GM18868 (cell line): ENCODE measurements at regions not wholly inside any gene's neighbourhood (a gene's known extent, or its start where the extent isn't known, plus 50 kb on each side); places are given as distances from the start of the nearest gene placed in this dataset.

Experiments
- ATAC-seq: cut with Tn5 transposase; IDR thresholded peaks from one replicate; pipeline ENCODE4 v1.9.1; 2021; ENCODE audit warnings: mild to moderate bottlenecking, moderate library complexity; ENCODE audit not compliant: unreplicated experiment

DNA sequence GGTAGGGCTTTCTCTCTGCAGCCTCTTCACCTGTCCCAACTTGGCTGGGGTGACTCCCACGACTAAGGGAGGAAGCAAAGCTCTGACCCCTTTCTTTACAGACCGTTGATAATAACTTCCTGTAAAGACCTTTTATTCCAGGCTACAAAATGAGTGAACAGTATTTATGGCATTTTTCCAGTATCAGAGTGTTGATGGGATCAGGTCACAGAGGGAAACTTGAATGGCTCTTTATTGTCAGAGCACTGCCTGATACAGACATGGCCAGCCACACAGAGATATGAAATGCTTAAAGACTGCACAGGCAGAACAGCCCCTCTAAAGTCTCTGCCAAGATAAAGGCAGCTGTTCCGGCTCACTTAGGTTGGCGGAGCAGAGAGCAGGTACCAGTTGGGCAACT is 1033.9 kb upstream of the NR2F2 start:
- ATAC-seq: no peak

DNA sequence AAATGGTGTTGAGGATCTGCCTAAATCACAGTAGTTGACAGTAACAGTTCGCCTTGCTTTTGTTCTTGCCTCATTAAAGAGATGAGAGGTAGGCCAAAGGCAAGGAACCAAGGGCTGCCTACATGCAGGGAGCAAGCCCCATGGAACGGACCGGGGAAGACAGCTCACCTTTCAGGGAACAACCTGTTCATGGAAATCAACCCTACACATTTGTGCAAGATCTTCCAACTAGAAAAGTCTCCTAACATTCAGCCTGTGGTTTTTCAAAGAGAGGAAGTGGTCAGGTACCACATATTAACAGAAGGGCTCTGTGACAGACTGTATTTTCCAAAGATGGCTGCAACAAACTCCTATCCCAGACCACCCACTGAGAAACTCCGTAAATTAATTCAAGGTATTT is 1031.8 kb upstream of the NR2F2 start:
- peak; percentile 69 for ATAC-seq

DNA sequence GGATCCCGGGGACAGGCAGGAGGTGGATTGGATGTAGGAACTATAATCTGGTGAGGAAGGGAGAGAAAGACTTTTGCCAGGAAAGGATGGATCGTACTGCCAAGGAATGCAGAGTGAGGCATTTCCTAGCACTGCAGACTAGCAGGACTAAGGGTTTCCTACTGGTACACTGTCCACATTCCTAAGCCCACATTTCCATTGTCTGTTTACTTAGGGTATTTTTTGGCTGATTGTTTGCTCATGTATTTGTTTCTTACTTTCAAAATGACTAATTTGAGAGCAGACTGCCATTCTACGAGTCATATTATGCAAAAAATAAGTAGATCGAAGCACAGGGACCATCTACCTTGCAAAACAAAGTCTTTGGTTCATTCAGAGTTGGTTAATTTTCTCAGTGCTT is 1029.5 kb upstream of the NR2F2 start:
- ATAC-seq: no peak

DNA sequence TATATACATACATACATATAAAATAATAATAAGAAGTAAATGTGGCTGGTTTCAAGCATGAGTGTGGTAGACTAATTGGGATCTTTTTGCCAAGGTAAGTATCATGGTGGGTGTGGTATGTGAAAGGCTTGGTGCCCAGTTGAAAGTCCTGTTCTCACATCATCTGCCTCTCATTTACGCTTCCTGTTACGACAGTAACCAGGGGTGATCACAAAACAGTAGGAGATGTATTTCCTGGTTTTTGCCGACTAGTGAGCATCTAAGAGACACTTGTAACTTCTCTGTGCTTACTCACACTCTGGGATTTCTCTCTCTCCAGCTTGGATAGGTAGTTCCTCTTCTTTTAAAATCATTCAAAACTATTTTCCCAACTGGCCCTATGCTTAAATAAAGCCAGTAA is 1028.3 kb upstream of the NR2F2 start:
- no peak for ATAC-seq

DNA sequence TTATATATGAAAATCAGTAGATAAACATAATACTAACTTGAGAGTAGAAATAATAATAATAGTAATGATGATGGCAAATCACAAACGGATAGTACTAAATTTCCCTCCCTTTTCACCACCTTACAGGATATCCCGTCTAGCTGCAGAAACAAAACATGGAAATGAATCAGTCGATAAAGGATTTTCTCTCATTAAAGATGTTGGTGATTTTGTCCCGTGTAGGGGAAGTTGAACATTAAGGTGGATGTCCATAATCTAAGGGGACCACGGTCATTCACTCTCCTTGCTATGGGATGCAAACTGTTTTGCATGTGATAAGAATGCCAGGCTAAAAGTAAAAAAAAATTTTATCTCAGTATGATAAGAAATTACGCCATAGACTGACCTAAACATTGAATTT is 1027.7 kb upstream of the NR2F2 start:
- ATAC-seq: no peak

DNA sequence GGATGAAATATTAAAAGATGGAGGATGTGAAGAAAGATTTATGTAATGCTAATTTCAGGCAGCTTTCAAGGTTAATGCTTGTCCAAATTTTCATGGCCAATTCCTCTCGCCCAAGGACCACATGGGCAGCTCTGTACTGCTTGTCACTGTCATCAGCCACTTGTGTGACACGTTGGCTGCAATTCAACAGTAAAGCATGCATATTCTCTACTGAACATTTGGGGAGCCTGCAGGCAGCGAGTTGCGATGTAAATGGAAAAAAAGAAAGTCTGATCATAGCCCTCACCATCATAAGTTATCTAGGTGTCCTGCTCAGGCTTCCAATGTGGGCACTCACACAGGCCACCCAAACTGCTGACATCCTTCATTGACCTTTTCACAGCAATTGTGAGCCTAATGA is 1026.8 kb upstream of the NR2F2 start:
- ATAC-seq: no peak

DNA sequence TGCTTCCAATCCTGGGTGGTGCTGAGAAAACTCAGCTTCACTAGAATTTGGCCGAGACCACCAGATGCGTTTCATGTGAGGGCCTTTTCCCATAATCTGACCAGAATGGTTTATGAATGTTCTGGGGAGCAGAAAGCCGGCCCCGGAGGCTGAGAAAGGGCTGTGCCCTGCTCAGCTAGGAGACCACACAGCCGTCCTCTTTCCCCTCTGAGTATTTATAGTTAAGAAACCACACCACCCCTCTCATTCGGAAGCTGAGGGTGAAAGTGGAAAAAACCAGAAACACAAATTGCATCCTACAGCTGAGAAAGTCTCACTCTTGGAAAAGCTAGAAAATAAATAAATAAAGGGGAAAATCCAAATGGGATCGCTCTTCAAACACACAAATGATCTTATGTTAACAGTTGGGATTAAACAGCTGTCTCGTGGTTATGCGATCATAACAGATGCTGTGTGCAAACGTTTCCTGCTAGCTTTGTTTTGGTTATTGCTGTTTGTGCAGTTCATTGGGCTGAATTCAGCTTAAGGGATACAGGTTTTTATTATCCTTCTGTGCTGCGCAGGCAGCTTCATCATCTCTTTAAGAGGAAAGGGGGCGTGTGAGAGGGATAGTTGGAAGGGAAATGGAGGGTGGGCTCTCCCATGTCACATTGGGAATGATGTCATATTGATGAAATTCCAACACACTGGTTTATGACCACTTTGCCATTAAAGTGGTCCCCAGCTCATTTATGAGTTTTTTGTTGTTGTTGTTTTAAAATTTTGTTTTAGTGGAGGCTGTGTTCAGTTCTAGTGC is 1026.2 kb upstream of the NR2F2 start:
- no peak for ATAC-seq

DNA sequence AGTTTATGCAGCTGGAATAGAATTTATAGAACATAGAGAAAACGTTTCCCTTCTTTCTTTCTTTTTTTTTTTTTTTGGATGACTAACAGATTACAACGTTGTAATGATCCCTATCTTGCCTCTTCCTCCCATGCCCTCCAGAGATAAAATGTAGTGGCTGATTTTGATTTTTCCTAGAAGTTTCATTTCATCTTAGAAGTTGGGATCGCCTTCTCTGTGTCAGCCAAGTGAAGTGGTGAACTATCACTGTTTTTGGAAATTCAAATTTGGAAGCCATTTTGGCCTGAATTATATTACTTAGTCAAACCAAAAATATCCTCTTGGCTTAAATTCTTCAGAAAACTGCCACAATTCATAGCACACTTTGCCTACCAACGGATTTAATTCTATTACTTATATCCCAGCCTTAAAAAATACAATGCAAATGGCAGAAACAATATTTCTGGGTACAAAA is 1025.5 kb upstream of the NR2F2 start:
- ATAC-seq: no peak

DNA sequence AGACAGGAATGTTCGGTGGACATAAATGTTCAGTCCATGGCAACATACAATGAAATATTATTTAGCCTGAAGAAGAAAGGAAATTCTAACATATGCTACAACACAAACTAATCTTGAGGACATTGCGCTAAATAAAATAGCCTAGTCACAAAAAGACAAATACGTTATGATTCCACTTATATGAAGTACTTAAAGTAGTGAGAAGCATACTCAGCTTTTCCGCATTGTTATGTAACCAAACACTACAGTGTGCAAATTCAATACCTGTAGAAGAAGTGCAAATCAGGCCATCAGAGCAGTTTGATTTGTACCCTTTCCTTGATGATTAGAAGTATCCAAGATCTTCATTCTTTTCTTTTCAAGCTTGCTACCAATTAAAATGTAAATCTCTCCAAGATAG is 1023.4 kb upstream of the NR2F2 start:
- ATAC-seq: no peak

DNA sequence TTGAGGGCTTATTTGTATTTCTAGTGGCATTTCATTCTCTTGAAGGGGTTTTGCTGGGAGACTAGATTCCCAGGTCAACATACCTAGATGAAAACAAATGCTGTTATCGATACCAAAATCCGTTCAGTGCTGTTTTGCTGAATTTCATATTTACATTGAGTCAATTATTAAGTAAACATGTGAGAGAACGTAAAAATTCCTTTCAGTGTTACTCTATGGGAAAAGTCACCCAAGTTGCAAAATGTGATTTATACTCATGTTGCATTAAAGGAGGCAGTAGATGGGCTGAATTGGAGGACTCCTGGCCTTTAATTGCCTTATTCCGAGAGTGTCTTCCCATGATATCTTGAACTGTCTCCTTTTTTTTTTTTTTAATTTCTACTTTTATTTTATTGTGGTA is 1011.3 kb upstream of the NR2F2 start:
- ATAC-seq: no peak

DNA sequence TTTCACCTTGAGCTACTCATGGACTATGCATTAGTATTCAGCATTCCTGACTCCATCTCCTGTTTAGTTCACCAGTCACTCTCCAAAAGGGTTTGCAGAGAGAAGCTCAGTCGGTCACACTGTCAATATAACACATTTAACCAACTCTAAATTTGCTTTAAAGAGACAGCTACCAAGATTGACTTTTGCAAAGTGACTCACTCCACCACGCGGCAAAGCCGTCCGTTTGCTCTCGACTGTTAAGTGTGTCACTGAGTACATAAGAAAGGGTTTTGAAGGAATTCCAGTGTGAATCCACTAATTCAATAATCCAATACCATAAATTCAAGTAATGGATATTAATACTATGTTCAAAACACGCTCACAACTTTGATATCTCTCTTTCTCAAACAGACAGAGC is 1006.7 kb upstream of the NR2F2 start:
- ATAC-seq: no peak

DNA sequence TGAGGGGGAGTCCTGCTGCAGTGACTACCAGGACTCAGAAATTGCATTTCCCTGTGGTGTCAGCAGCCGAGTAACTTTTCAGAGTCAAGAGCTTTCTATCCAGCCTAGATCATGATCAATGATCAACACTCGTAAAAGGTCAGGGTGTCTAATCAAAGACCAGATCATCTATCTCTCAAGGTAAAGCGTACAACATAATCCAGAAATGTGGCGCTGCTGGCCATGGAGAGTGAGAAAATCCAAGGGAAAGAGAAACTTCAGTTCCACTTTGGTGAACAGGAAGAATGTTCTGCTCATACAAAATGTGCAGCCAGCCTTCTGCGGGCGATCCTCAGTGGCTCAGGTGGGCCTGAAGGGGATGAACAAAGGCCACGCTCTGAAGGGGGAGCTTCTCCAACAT is 1005.8 kb upstream of the NR2F2 start:
- ATAC-seq: no peak

DNA sequence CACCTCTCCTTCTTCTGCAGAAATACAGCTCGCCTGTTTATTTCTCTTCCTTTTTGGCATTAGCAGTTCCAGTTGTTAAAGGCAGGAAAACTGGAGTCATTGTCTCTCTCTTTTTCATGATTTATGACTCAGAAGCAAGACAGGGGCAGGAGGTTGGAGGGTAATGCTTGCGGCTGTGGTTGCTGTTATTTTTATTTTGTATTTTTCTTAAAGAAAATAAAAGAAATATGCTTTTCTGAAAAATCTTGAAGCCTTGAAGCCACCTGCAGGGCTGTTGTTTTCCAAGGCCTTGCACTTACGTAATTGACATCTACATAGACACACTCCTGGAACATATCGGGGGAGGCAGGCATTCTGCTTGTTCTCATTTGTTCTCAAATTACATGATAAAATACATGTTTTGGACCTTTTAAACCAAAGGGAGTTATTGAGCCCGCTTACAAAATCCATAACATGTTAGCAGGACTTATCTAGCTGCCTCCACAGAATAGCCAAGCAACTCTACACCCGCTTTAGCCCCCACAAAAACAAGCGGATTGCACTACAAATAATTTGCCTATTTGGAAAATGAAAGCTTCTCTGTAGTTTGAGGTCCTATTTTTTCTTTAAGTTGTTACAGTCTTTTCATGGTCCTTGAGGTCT is 1004.6 kb upstream of the NR2F2 start:
- no peak for ATAC-seq

DNA sequence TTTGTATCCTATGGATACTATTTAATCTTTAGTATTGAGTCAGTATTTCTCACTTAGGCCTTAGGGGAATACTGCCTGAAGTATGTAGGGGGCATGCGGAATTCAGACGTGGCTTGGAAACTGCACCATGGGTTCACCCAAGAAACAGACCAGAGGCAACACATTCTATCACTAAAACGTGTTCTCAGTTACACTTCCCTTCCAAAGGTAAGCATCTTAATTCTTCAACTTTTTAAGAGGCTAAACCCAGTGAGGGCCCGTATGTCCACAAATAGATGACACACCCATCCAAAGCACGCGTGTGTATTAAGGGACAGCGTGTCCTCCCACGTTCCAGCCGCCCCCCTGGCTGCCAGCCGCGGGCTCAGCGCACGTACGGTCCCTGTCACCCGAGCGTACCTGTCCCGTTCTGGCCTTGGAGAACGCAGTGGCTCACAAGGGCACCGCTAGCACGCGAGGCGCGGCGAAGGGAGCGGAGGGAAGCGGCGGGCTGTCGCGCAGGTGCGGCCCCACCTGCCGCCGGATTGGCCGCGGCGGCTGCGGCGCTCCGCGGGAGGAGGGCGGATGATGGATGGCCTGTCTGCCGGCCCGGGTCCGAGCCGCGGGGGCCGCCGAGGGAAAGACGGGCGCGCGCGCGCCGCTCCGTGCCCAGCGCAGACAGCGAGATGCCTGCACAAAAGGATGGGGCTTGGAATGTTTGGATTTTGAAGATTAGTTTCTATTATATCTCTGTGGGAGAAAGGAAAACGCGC is 1003.9 kb upstream of the NR2F2 start:
- no peak for ATAC-seq

DNA sequence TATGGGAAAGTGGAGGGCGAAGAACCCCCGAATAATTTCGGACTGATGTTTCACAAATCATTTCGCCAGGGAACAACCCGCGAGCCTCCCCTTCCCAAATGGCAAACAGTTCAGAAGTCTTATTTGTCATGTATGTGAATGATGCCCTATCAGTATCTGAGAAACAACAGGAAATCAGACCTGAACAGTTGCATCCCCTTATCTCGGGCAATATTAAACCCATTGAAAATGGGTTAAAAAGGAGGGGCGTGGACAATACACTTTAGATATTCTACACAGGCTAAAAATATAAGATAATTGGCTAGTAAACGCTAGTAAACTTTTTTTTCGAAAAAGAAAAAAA is 1003.3 kb upstream of the NR2F2 start:
- ATAC-seq: no peak

DNA sequence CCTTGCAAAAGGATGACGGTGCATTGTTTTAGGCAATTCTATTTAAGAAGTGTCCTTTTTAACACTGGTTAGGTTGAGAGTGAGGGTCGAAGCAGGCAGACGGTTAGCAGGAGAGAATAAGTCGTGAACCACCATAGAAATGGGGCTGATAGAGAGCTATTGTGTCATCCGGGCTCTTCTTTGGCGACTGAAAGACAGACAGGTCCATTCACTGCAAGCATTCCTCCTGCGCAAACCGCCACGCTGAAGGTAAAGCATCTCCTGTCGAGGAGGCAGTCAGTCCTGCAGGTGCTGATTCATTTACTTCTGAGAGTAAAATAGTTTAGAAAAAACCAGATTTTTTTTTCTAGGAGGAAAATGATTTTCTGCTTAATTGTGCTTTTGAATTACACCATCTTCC is 1002.8 kb upstream of the NR2F2 start:
- no peak for ATAC-seq

DNA sequence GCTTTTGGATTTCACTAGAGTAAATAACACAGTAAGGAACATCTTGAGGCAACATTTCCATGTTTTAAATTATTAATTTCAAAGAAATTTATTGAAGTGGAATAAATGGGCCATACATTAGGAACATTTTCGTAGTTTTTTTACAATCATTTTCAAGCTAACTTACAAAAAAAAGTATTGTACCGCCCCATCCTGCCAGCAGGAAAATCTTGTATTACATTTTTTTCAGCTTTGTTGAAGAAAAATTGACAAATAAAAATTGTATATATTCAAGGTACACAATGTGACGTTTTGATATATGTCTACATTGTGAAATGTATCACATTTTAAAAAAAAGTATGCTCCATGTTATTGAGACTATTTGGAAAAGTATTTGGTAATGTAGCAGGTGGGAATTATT is 1001.9 kb upstream of the NR2F2 start:
- ATAC-seq: no peak

DNA sequence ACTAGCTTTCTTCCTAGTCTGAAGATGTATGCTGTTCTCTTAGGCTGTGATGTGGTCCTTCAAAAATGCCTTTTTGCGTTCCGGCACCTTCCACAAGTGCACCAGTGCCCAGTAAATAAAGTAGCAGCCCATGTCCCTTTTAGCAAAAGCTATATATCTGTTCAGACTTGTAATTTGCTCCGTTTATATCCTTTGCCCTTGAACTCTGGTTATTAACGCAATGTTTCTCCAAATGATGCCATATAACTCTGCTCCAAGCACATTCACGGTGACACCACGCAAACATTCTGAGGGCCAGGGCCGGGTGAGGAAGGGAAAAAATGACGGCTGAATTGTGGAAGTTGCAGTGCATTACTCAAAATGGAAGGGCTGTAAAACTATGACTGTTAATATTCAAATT is 1001.1 kb upstream of the NR2F2 start:
- no peak for ATAC-seq

DNA sequence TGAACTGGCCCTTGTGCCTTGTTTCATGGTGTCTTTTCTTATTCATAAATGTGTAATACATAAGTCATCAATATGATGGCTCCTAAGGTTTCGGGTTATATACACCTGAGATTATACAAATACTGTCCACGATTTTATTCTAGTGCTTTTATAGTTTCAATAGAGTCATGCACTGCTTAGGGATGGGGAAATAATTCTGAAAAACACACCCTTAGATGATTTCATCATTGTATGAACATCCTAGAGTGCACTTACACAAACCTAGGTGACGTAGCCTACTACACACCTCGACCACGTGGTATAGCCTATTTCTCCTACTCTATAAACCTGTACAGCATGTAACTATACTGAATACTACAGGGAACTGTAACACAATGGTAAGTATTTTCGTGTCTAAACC is 988.8 kb upstream of the NR2F2 start:
- no peak for ATAC-seq

DNA sequence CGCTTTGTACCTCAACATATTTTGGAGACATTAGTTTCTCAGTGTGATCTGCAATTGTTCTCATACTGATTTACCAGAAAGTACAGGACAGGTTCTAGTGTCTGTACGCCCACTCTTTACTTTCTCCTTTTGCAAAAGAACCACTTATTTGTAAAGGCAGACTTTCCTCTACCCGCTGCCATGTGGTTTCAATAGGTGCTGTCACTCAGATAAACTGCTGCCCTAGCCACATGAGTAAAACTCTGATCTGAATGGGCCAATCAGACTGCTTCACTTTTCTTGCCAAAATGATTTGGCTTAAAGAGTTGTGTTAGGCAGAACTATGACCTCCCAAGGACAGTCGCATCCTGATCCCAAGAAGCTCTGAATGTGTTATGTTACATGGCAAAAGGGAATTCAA is 984.6 kb upstream of the NR2F2 start:
- ATAC-seq: no peak

DNA sequence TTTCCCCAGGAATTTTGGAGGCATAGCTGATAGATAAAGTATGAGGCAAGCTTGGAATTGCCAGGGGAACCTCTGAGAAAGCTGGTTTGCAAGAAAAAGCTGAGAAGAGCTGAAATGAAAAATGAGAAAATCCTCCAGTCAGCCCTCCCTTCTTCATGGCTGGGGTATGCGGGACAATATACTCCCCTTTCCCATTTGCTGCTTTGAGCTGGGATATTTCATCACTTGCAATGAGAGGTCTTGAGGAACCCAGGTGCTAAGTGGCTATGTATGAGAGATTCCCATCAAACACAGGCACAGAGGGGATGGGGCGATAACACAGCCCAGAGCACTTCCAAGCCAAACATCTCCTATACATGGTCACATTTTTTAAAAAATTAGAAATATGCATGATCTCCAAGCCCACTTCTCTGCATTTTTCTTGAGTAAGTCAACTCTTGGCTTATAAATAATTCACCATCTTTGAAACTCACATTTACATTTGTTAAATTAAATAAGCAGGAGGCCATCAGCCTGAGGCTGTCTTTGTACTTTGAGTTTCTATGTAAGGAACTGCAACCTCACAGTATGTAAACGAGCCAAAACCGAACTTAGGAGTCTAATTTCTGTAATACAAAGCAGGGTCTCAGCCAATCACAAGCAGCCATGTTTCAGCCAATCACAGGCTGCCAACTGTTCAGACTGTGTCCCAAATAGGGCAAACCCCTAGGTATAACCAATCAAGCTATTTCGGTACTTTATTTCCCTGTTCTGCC is 983.6 kb upstream of the NR2F2 start:
- no peak for ATAC-seq
